Activated B cell treated with CpG ODN at 0.5 μM for 24 hours (primary cell): ENCODE measurements at regions not wholly inside any gene's neighbourhood (a gene's known extent, or its start where the extent isn't known, plus 50 kb on each side); places are given as distances from the start of the nearest gene placed in this dataset.

Experiments used
- ATAC-seq: fragments of 200-7000 bp; cut with Tn5 transposase; one replicate; pipeline ENCODE4 v1.10.0; 2021; ENCODE audit warnings: low read depth, mild to moderate bottlenecking, moderate library complexity
- CTCF ChIA-PET: fragments of 350-600 bp; sonication (Branson Sonifier 250); formaldehyde crosslinking; loops from one replicate; lab custom pipeline; 2021; ENCODE audit warnings: antibody characterized with exemption; lab: Charles Lee
- POLR2A ChIA-PET: fragments of 350-600 bp; sonication (Branson Sonifier 250); formaldehyde crosslinking; loops from one replicate; lab custom pipeline; 2021; ENCODE audit warnings: antibody characterized with exemption; lab: Charles Lee
- DNase-seq: peaks from one replicate; pipeline ENCODE4 v3.0.0; 2022
- H3K27ac Mint-ChIP-seq: one replicate; pipeline ENCODE4 v1.8.0; 2020; ENCODE audit warnings: mixed read lengths
- H3K27me3 Mint-ChIP-seq: one replicate; pipeline ENCODE4 v1.8.0; 2021; ENCODE audit warnings: mixed read lengths
- H3K36me3 Mint-ChIP-seq: one replicate; pipeline ENCODE4 v1.8.0; 2021; ENCODE audit warnings: low read depth, mixed read lengths
- H3K4me1 Mint-ChIP-seq: one replicate; pipeline ENCODE4 v1.8.0; 2021; ENCODE audit warnings: mixed read lengths
- H3K4me3 Mint-ChIP-seq: one replicate; pipeline ENCODE4 v1.8.0; 2020; ENCODE audit warnings: mild to moderate bottlenecking, mixed read lengths
- H3K9me3 Mint-ChIP-seq: one replicate; pipeline ENCODE4 v1.8.0; 2020; ENCODE audit warnings: mixed read lengths
- intact Hi-C: fragments of 100-400 bp; cut with micrococcal nuclease; formaldehyde crosslinking; loops from one replicate; pipeline ENCODE4 v1.15.1; 2024
- TF ChIP-seq, protein P1 (sequence below): fragments of 200-600 bp; IDR thresholded peaks from one replicate; pipeline ENCODE4 v1.8.0; 2022; ENCODE audit warnings: antibody characterized with exemption, mild to moderate bottlenecking

DNA sequence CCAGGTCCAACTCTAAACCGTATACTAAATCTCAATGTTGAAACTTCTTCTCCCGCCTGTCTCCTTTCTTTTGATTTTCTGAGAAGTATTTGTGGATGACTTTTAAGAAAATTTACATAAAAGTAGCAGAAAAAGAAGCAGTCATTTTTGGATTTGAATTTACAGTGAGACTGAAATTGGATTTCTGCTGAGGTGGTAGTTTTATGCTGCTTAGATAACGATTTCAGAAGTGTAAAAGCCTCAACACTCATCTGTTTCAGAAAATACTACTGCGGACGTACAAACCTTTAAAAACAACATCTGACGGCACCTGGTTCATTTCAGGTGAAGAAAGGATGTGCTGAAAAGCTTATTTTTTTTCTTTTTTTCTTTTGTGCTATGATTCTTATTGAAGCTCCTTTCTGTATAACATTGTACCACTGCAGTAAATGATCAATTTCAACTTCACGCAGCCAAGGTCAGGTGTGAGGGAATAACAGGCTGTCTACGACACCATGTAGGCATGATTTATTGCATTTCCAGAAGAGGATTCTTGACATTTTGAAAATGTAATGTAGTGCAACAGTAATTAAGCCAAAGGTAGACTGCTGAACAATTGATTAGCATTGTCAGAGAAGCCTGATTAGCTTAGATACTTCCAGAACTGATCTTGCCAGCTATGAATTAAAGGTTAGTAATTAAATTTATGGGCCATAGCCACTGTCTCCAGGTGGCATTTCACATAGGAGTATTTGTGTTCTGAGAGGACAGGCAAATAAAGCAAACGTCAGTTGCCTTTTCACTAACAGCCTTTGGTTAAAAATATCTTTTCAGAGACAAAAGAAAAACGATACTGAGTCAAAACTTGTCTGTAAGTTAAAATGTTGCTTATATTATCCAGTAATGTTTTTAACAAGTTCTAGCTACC, 134.6 kb upstream of the KBTBD8 start:
- Mint-ChIP-seq H3K4me1 (no peaks in the 10 kb centered on the region), H3K4me3 (no peak overlapping the region), H3K36me3 (no peaks in the 10 kb centered on the region), H3K9me3 (no peaks in the 10 kb centered on the region), H3K27ac (no peak overlapping the region), H3K27me3 (peaks cover 2% of the 10 kb centered on the region)
- ChIA-PET POLR2A (no interaction called here), CTCF (no interaction called here)
- intact Hi-C loops: no loop called here
- no peak for ATAC-seq
- no peak for DNase-seq
- TF ChIP-seq, protein P1, sequence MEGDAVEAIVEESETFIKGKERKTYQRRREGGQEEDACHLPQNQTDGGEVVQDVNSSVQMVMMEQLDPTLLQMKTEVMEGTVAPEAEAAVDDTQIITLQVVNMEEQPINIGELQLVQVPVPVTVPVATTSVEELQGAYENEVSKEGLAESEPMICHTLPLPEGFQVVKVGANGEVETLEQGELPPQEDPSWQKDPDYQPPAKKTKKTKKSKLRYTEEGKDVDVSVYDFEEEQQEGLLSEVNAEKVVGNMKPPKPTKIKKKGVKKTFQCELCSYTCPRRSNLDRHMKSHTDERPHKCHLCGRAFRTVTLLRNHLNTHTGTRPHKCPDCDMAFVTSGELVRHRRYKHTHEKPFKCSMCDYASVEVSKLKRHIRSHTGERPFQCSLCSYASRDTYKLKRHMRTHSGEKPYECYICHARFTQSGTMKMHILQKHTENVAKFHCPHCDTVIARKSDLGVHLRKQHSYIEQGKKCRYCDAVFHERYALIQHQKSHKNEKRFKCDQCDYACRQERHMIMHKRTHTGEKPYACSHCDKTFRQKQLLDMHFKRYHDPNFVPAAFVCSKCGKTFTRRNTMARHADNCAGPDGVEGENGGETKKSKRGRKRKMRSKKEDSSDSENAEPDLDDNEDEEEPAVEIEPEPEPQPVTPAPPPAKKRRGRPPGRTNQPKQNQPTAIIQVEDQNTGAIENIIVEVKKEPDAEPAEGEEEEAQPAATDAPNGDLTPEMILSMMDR: no peak

DNA sequence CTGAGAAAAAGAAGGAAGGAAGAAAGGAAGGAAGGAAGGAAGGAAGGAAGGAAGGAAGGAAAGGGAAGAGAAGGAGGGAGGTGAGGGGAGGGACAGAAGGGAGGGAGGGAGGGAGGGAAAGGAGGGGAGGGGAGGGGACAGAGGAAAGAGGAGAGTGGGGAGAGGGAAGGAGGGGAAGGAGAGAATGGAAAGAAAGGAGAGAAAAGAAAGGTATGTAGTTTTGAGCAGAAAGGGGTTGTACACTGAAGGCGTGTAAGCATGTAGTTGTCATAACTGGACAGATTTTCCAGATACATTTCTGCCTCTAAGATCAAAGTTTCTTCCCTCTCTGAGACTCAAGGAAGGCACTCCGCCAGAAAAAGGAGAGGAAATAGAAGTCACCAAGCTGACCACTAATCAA, 113.4 kb upstream of the KBTBD8 start:
- DNase-seq (no peak), ATAC-seq (no peak)
- H3K36me3 Mint-ChIP-seq: no peaks in the 10 kb centered on the region
- no peaks in the 10 kb centered on the region for H3K27me3 Mint-ChIP-seq
- TF ChIP-seq, protein P1: no peak
- no peak overlapping the region for H3K4me3 Mint-ChIP-seq
- CTCF ChIA-PET: no interaction called here
- no peaks in the 10 kb centered on the region for H3K4me1 Mint-ChIP-seq
- POLR2A ChIA-PET: no interaction called here
- H3K27ac Mint-ChIP-seq: no peak overlapping the region
- peaks cover 5% of the 10 kb centered on the region for H3K9me3 Mint-ChIP-seq
- intact Hi-C loops: no loop called here

DNA sequence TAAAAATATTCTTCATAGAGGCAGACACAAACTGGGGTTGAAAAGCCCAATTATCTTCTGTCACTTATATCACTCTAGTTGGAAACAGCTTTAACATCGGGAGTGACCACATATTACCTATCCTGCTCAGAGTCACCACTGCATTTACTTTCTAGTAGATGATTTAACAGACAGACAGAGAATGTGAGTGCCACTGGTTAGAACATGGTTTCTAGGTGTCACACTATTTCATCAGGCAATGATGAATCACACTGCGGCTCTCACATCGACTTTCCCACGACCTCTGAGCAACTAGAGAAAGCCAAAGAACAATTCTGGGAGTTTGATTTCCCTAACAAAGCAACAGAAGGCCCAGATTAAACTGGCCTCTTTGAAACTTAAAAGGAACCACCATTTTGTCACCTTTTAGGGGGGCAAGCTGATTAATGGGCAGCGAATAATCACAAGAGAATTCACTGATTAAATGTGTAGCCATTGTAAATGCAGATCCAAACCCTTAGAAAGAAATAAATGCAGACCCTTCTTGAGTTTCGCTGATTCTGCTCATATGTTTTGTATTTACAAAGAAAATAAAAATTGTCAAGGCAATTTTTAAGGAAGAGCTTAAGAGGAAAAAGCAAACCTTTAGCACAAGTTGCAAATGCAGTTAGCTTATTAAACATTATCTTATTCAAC, 112.6 kb upstream of the KBTBD8 start:
- H3K27me3 Mint-ChIP-seq: no peaks in the 10 kb centered on the region
- H3K4me1 Mint-ChIP-seq: no peaks in the 10 kb centered on the region
- POLR2A ChIA-PET: no interaction called here
- intact Hi-C loops: no loop called here
- CTCF ChIA-PET: no interaction called here
- DNase-seq (no peak), ATAC-seq (no peak)
- TF ChIP-seq, protein P1: no peak
- H3K4me3 Mint-ChIP-seq: no peak overlapping the region
- no peaks in the 10 kb centered on the region for H3K36me3 Mint-ChIP-seq
- peaks cover 5% of the 10 kb centered on the region for H3K9me3 Mint-ChIP-seq
- no peak overlapping the region for H3K27ac Mint-ChIP-seq

DNA sequence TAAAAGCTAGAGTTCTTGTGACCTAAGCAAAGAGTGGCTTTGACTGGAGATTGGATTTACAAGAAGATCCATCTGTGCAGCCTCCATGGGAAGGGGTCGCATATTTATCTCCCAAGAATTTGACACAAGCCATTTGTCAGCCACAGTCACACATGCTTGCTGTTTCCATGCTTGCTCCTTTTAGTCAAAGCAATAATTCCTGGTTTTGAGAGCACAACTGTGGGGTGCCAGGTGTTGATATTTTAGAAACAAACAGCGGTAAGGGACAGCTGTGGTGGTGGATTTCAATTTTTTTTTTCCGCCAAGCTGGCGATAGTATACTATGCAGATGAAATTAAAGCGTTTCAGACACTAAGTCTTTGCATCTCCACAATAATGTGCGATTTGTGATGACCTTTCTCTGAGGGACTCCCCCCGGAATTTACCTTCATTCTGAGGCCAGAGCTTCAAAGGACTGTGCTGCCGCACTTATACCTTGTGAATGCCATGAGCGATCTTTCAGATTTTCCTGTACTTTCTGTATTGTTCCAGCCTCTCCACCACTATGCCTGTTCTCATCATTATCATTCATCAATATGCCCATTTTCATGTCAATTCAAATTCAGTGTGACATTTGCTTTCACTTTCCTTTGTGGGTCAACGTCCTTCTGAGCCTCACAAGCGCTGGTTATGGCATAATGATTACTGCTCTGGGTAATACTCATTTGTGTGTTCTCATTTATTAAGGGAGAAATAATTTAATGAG, 108.2 kb upstream of the KBTBD8 start:
- no peaks in the 10 kb centered on the region for H3K36me3 Mint-ChIP-seq
- no peaks in the 10 kb centered on the region for H3K4me1 Mint-ChIP-seq
- intact Hi-C loops: no loop called here
- peaks cover 1% of the 10 kb centered on the region for H3K27me3 Mint-ChIP-seq
- H3K4me3 Mint-ChIP-seq: no peak overlapping the region
- DNase-seq (no peak), ATAC-seq (no peak)
- H3K27ac Mint-ChIP-seq: no peak overlapping the region
- ChIA-PET POLR2A (no interaction called here), CTCF (no interaction called here)
- H3K9me3 Mint-ChIP-seq: peaks cover 5% of the 10 kb centered on the region
- TF ChIP-seq, protein P1: no peak

DNA sequence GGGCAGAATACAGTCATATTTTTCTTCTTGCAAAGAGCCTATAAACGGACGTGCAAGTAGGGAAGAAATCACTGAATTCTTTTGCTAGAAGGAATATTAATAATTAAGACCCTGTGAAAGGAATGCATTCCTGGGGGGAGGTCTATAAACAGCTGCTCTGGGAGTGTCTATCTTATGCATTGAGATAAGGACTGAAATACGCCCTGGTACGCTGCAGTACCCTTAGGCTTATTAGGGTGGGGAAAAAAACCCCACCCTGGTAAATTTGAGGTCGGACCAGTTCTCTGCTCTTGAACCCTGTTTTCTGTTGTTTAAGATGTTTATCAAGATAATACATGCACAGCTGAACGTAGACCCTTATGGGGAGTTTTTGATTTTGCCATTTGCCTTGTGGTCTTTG, 100.0 kb upstream of the KBTBD8 start:
- intact Hi-C loops: no loop called here
- CTCF ChIA-PET: no interaction called here
- no peak for ATAC-seq

More for the DNA sequence above, 100.0 kb upstream of the KBTBD8 start:
- POLR2A ChIA-PET: no interaction called here
- Mint-ChIP-seq H3K4me3 (no peak overlapping the region), H3K36me3 (peaks cover 3% of the 10 kb centered on the region), H3K27ac (no peak overlapping the region), H3K27me3 (peaks cover 1% of the 10 kb centered on the region), H3K4me1 (no peaks in the 10 kb centered on the region), H3K9me3 (peaks cover 46% of the 10 kb centered on the region)
- TF ChIP-seq, protein P1: no peak
- DNase-seq: no peak
